ENCODE measurements at regions not wholly inside any gene's neighbourhood (a gene's known extent, or its start where the extent isn't known, plus 50 kb on each side); places are given as distances from the start of the nearest gene placed in this dataset.

DNA sequence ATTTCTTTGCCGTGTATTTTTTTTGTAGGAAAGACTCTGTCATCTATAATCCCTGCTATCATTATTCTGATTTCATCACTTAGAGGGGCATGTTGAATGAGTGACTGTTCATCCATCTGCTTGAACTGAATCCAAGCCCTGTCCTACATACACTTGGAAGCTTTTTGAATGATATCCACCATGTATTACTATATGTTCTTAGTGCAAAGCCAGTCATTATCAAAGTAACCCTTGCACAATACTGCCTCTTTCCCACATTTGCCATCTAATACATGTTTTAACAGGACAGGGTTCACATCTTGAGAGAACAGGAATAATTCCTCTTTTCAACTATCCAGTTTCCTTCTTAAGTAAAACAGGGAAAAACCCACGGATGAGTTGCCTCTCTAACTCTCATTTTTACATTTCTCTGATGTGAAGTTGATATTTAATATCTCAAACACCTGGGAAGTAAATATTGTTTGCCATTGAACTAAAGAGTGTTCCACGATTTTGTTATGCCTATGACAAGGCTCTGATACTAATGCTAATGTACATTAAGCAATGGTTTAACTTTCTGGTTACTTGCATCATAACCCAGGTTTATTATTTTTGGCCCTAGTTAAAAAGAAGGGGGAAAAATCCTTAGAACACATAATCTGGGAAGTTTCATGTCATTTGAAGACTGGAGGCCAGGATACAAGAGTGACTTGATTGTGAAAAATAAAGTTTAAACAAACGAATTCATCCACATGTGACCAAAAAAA, 103.7 kb upstream of the TARS1 start:
- TF ChIP-seq ZC3H11A (IDR thresholded peaks at IDR 0.05) (no peak), BHLHE40 (IDR thresholded peaks at IDR 0.05; ENCODE audit: low read depth, low read length) (no peak), RAD21 (conservative IDR thresholded peaks at IDR 0.05 in 1 of 2, IDR thresholded peaks at IDR 0.05 in 1 of 2) (no peak), ESRRA (IDR thresholded peaks at IDR 0.05; ENCODE audit: borderline replicate concordance, low read length) (no peak), EHF (CRISPR knock-in tag; IDR thresholded peaks at IDR 0.05) (no peak), FOXS1 (CRISPR knock-in tag; IDR thresholded peaks at IDR 0.05) (no peak), SREBF2 (IDR thresholded peaks at IDR 0.05) (no peak), CEBPB (IDR thresholded peaks at IDR 0.05) (no peak), CHD4 (IDR thresholded peaks at IDR 0.05; ENCODE audit: borderline replicate concordance) (no peak)
- TF ChIP-seq, protein P1, sequence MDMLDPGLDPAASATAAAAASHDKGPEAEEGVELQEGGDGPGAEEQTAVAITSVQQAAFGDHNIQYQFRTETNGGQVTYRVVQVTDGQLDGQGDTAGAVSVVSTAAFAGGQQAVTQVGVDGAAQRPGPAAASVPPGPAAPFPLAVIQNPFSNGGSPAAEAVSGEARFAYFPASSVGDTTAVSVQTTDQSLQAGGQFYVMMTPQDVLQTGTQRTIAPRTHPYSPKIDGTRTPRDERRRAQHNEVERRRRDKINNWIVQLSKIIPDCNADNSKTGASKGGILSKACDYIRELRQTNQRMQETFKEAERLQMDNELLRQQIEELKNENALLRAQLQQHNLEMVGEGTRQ (IDR thresholded peaks at IDR 0.05) = no peak
- Histone ChIP-seq H3K9me3 (no peaks in the 10 kb centered on the region), H3K4me2 (no peak overlapping the region), H3K4me3 (no peak overlapping the region), H3K27ac (no peak overlapping the region), H3K4me1 (no peaks in the 10 kb centered on the region)
- ChIA-PET CTCF (interaction anchor here (0.5 kb wide), 1 partner anchor 187 kb away, joined by 3 read pairs; no protein-coding TSS in a partner anchor), POLR2A (no interaction called here)
- no peak for ATAC-seq
- FAIRE-seq = no peak
- no peak for DNase-seq (ENCODE audit: low read depth in 1 of 2, low spot score in 1 of 2)
- 21% methylated on average over 4 of the region's 4 CpGs for WGBS (ENCODE audit: missing lambda C conversion rate)

DNA sequence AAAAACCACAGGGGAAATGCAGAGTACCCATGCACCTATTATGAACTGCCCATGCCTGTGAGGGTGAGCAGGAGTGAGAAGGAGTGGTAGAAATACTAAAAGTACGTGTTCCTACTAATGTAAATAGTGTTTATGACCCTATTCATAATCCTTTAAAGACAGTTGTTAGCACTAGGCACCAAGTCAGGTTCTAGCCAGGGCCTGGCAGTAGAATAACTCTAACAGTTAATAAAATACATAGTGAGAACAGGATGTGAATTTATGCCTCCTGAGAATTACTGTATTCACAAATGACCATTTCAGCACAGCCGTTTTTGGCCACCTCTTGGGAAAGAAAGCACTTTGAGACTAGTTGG, 103.2 kb upstream of the TARS1 start:
- Histone ChIP-seq H3K4me3 (no peak overlapping the region), H3K4me1 (no peaks in the 10 kb centered on the region), H3K27ac (no peak overlapping the region), H3K4me2 (no peak overlapping the region), H3K9me3 (no peaks in the 10 kb centered on the region)
- no peak for FAIRE-seq
- 15% methylated on average over 2 of the region's 2 CpGs for WGBS (ENCODE audit: missing lambda C conversion rate)
- ChIA-PET CTCF (no interaction called here), POLR2A (no interaction called here)
- DNase-seq (ENCODE audit: low read depth in 1 of 2, low spot score in 1 of 2) = no peak
- TF ChIP-seq EHF (CRISPR knock-in tag; IDR thresholded peaks at IDR 0.05) (no peak), NFE2L2 (conservative IDR thresholded peaks at IDR 0.05; ENCODE audit: low read length) (no peak), FOSL2 (IDR thresholded peaks at IDR 0.05) (no peak), FOSL2 (CRISPR knock-in tag; IDR thresholded peaks at IDR 0.05) (no peak)
- TF ChIP-seq, protein P2, sequence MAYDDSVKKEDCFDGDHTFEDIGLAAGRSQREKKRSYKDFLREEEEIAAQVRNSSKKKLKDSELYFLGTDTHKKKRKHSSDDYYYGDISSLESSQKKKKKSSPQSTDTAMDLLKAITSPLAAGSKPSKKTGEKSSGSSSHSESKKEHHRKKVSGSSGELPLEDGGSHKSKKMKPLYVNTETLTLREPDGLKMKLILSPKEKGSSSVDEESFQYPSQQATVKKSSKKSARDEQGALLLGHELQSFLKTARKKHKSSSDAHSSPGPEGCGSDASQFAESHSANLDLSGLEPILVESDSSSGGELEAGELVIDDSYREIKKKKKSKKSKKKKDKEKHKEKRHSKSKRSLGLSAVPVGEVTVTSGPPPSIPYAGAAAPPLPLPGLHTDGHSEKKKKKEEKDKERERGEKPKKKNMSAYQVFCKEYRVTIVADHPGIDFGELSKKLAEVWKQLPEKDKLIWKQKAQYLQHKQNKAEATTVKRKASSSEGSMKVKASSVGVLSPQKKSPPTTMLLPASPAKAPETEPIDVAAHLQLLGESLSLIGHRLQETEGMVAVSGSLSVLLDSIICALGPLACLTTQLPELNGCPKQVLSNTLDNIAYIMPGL (CRISPR knock-in tag; IDR thresholded peaks at IDR 0.05; ENCODE audit: borderline replicate concordance) = no peak
- ATAC-seq = no peak

DNA sequence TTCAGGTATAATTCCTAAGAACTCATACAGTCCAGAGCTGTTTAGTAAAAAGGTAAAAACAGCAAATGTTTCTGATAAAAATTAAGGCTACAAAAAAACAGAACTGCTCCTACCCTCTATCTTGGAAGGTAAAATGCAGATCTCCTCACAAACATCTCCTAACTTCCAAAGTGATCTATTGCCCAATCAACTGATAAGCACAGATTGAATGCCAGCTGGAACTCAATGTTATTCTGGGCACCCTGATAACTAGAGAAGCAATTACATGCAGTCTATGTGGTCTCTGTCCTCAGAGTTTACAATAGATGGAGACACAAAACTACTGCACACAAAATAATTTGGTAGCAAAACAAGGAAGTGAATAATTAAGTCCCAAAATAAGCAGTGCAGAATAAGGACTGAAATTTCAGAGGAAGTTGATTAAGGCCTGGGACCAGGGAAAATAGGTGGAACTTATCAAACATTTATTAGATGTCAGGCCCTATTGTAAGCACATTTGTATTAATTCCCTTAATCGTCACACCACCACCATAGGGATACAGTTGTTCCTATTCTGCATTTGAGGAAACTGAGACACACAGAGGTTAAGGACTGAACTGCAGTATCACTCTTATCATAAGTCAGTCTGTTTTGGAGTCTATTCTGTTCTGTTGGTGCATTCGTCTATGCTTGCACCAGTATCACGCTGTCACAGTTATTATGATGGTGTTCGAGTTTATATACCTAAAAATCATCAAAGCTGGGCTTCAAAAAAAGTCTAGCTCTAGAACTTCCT, 102.2 kb upstream of the TARS1 start:
- TF ChIP-seq NPAS2 (CRISPR knock-in tag; IDR thresholded peaks at IDR 0.05; ENCODE audit: borderline replicate concordance) = no peak
- TF ChIP-seq NR3C1 (IDR thresholded peaks at IDR 0.05) = no peak
- TF ChIP-seq, protein P3, sequence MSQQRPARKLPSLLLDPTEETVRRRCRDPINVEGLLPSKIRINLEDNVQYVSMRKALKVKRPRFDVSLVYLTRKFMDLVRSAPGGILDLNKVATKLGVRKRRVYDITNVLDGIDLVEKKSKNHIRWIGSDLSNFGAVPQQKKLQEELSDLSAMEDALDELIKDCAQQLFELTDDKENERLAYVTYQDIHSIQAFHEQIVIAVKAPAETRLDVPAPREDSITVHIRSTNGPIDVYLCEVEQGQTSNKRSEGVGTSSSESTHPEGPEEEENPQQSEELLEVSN (IDR thresholded peaks at IDR 0.05; ENCODE audit: borderline replicate concordance, low read depth) = no peak
- TF ChIP-seq SREBF2 (IDR thresholded peaks at IDR 0.05) = no peak
- TF ChIP-seq, protein P4, sequence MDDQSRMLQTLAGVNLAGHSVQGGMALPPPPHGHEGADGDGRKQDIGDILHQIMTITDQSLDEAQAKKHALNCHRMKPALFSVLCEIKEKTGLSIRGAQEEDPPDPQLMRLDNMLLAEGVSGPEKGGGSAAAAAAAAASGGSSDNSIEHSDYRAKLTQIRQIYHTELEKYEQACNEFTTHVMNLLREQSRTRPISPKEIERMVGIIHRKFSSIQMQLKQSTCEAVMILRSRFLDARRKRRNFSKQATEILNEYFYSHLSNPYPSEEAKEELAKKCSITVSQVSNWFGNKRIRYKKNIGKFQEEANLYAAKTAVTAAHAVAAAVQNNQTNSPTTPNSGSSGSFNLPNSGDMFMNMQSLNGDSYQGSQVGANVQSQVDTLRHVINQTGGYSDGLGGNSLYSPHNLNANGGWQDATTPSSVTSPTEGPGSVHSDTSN (IDR thresholded peaks at IDR 0.05) = no peak
- 79% methylated on average over 4 of the region's 4 CpGs for WGBS (ENCODE audit: missing lambda C conversion rate)
- POLR2A ChIA-PET = no interaction called here

More for the DNA sequence above, 102.2 kb upstream of the TARS1 start:
- ATAC-seq = no peak
- H3K4me1 ChIP-seq = no peaks in the 10 kb centered on the region
- H3K27ac ChIP-seq = no peak overlapping the region
- H3K4me3 ChIP-seq = no peak overlapping the region
- no peak for FAIRE-seq
- no peak for DNase-seq (ENCODE audit: low read depth in 1 of 2, low spot score in 1 of 2)
- no peak overlapping the region for H3K4me2 ChIP-seq
- CTCF ChIA-PET = no interaction called here
- H3K9me3 ChIP-seq = no peaks in the 10 kb centered on the region

Data from A549 (cell line).